ENCODE measurements at regions not wholly inside any gene's neighbourhood (a gene's known extent, or its start where the extent isn't known, plus 50 kb on each side); places are given as distances from the start of the nearest gene placed in this dataset.

GRCh38 chr2:151171186-151171585 is 90.5 kb downstream of the RBM43 start:
- no peak for TF ChIP-seq POLR2A (IDR thresholded peaks at IDR 0.05)
- TF ChIP-seq, protein P1, sequence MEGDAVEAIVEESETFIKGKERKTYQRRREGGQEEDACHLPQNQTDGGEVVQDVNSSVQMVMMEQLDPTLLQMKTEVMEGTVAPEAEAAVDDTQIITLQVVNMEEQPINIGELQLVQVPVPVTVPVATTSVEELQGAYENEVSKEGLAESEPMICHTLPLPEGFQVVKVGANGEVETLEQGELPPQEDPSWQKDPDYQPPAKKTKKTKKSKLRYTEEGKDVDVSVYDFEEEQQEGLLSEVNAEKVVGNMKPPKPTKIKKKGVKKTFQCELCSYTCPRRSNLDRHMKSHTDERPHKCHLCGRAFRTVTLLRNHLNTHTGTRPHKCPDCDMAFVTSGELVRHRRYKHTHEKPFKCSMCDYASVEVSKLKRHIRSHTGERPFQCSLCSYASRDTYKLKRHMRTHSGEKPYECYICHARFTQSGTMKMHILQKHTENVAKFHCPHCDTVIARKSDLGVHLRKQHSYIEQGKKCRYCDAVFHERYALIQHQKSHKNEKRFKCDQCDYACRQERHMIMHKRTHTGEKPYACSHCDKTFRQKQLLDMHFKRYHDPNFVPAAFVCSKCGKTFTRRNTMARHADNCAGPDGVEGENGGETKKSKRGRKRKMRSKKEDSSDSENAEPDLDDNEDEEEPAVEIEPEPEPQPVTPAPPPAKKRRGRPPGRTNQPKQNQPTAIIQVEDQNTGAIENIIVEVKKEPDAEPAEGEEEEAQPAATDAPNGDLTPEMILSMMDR (IDR thresholded peaks at IDR 0.05): no peak

All from esophagus squamous epithelium (tissue), 4 donors.